ENCODE measurements at regions not wholly inside any gene's neighbourhood (a gene's known extent, or its start where the extent isn't known, plus 50 kb on each side); places are given as distances from the start of the nearest gene placed in this dataset.

GRCh38 chr11:112837162-112837826 lies 123.9 kb upstream of the NCAM1 start:
- no peak for TF ChIP-seq POLR2A (IDR thresholded peaks at IDR 0.05; ENCODE audit: low read length)
- TF ChIP-seq GATA1 (IDR thresholded peaks at IDR 0.05; ENCODE audit: low read depth, low read length): no peak

Data from erythroblast (primary cell).